GM18870 (cell line): ENCODE measurements at regions not wholly inside any gene's neighbourhood (a gene's known extent, or its start where the extent isn't known, plus 50 kb on each side); places are given as distances from the start of the nearest gene placed in this dataset.
"Not testable (repeated sequence)": the region's sequence is repeated elsewhere in the genome, so short reads cannot be mapped to it uniquely, and the experiment has no call there.

Experiments
- ATAC-seq: cut with Tn5 transposase; IDR thresholded peaks from one replicate; pipeline ENCODE4 v1.9.1; 2021; ENCODE audit warnings: moderate library complexity; ENCODE audit not compliant: unreplicated experiment

- no peak for ATAC-seq
Measured at GRCh38 chr6:132199343-132199742, 201.9 kb downstream of the MOXD1 start.

- no peak for ATAC-seq
Measured at GRCh38 chr6:132198896-132199295, 202.4 kb downstream of the MOXD1 start.

- ATAC-seq: no peak
Measured at GRCh38 chr6:132198040-132198439, 203.2 kb downstream of the MOXD1 start.

GRCh38 chr6:132194529-132194928, 206.7 kb downstream of the MOXD1 start:
- ATAC-seq: no peak

DNA sequence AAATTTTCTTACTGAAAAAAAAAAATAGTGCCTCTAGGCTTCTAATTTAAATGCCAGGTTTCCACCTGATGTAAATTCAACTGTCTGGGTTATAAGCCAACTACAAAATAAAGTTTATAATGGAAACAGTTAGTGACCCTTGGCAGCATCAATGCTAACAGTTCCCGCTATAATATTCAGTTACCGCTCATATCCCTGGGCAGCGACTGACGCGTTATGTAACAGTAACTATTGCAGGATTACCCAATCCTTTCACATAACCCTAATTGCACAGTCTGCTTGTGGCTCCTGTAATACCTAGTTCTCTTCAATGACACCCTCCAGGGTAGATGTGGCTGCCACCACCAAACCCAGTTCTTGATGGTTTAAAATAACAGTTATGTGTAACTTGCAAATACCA, 208.6 kb downstream of the MOXD1 start:
- no peak for ATAC-seq

GRCh38 chr6:132190815-132191175, 210.5 kb downstream of the MOXD1 start:
- ATAC-seq: peak; percentile 7

- peak; percentile 89 for ATAC-seq
Measured at GRCh38 chr6:132190097-132190814, 211.0 kb downstream of the MOXD1 start.

GRCh38 chr6:132188556-132189264, 212.6 kb downstream of the MOXD1 start:
- no peak for ATAC-seq

GRCh38 chr6:132187816-132188215, 213.5 kb downstream of the MOXD1 start:
- no peak for ATAC-seq

DNA sequence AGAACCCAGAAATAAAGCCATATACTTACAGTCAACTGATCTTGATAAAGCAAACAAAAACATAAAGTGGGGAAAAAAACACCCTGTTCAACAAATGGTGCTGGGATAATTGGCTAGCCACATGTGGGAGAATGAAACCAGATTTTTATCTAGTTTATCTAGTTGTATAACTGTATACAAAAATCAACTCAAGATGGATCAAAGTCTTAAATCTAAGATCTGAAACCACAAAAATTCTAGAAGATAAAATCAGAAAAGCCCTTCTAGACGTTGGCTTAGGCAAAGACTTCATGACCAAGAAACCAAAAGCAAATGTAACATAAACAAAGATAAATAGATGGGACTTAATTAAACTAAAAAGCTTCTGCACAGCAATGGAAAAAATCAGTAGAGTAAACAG, 216.3 kb downstream of the MOXD1 start:
- not testable (repeated sequence) for ATAC-seq

DNA sequence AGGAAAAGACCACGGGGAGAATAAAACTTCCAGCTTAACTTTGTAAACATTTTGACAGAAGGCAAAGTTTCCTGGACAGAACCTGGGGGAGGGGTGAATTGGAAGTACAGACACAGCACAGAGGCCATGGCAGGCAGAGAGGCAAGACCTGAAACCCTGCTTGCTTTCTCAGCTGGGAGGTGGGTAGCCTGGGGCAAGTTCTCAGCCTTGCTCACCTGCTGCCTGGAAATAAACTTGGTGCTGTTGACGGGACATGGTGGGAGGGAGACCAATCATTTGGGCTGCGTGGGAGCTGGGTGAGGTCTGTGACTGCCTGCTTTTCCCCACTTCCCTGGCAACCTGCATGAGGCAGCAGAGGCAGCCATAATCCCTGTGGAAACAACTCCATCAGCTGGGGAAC, 221.3 kb downstream of the MOXD1 start:
- no peak for ATAC-seq

DNA sequence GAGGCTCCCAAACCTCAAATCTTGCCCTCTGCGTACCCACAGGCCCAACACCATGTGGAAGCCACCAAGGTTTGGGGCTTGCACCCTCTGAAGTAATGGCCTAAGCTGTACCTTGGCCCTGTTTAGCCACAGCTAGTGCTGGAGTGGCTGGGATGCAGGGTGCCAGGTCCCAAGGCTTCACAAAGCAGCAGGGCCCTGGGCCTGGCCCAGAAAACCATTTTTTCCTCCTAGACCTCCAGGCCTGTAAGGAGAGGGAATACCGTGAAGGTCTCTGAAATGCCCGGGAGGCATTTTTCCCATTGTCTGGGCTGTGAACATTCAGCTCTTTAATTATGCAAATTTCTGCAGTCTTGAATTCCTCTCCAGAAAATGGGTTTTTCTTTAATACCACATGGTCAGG, 223.7 kb upstream of the CCN2 start:
- no peak for ATAC-seq

DNA sequence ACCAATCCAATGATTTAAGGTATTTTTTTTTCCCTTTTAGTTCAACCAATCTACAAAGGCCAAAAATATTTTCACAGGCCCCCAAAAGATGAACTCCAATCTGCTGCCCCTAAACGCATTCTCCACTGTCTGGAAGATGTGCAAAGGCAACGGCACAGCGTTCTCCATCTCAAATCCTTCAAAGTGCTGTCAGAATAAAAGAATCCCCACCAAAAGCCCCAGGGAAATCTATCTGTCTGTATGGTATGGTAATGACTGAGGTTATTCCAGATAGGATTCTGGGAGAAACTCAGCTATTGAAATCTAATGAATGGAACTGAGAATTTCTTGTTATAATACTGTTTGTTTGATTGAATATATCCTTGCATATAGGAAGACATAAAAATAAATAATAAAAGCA, 217.8 kb upstream of the CCN2 start:
- no peak for ATAC-seq

- ATAC-seq: no peak
Measured at GRCh38 chr6:132167929-132168892, 217.0 kb upstream of the CCN2 start.

GRCh38 chr6:132166526-132167051, 215.4 kb upstream of the CCN2 start:
- ATAC-seq: no peak

GRCh38 chr6:132165677-132166076, 214.5 kb upstream of the CCN2 start:
- no peak for ATAC-seq

- ATAC-seq: no peak
Measured at GRCh38 chr6:132161283-132161682, 210.1 kb upstream of the CCN2 start.

DNA sequence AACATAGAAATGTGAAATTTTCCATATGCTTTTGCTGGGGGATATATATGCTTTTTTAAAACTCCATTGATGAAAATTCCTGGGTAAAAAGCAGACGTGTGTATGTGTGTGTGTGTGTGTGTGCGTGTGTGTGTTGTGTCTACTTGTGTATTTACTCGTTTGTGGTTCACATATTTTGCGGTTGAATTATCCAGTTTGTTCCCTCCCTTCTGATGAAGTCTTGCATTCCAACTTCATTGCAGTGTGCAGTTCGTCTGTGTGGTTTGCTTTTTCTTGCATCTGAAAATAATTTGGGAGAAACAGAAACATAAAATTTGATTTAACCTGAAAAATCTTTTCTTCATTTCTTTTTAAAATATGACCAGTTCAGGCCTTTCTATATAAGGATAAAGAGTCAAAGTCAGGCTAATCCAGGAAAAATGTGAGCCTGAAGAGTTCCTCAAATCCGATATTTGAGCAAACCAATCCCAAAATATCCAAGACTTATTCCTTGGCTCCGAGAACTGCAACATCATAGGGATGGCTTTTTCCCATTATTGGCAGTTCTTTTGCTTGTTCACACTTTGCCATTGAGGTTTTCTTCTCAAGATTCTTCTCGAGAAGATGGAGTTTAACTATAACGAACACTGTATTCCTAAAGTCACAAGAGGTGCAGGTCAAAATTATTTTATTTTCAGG, 202.2 kb upstream of the CCN2 start:
- ATAC-seq: no peak

- ATAC-seq: no peak
Measured at GRCh38 chr6:132147530-132148011, 196.4 kb upstream of the CCN2 start.

DNA sequence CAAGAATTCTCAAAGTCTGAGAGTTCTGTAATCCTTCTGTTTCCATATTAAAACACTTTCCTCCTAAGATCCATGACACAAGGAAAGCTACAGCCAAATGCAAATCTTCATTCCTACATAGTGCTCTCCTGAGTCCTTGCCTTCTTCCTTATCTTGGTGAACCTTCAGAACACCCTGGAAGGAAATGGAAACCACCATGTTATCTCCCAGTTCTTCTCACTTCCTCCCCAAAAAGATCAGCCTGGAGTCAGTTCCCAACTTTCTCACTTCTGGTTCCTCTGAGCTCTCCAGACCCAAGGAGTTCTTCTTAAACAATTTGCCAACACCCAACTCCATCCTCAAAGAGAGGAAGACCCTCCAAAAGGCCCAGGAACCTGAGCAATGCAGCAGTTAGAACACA, 193.3 kb upstream of the CCN2 start:
- no peak for ATAC-seq

DNA sequence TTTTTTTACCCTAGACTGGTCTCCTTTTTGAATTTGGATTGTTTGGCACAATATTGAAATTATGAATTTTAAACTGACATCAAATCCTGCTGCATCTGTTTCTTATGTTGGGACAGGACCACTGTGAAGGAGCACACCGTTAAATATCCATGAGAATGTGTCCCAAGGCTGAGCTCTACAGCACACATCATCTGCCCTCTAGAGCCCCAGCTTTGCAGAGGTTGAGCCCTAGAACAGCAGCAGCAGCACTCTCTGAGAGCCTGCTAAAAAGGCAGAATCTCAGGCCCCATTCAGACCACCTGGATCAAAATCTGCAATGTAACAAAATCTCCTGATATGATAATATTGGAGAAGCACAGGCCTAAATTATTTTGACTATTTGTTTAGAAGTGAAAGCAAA, 192.1 kb upstream of the CCN2 start:
- ATAC-seq: no peak
